WERI-Rb-1 (cell line): ENCODE measurements at regions not wholly inside any gene's neighbourhood (a gene's known extent, or its start where the extent isn't known, plus 50 kb on each side); places are given as distances from the start of the nearest gene placed in this dataset.

Experiments
- DNase-seq: peaks from one replicate; pipeline ENCODE4 v3.0.0-alpha.2; 2020
- H3K27ac ChIP-seq: fragments of 250-450 bp; sonication (Bioruptor Pico); 2 replicates; pipeline ENCODE4 v1.5.1; 2020; ENCODE audit warnings: mild to moderate bottlenecking, moderate library complexity
- H3K27me3 ChIP-seq: fragments of 250-450 bp; sonication (Bioruptor Pico); 2 replicates; pipeline ENCODE4 v1.5.1; 2021; ENCODE audit warnings: mild to moderate bottlenecking, low read depth, moderate library complexity; ENCODE audit not compliant: insufficient read depth, severe bottlenecking
- H3K36me3 ChIP-seq: fragments of 250-450 bp; sonication (Bioruptor Pico); 2 replicates; pipeline ENCODE4 v1.5.1; 2020; ENCODE audit warnings: mild to moderate bottlenecking, moderate library complexity
- H3K4me3 ChIP-seq: 2 replicates; pipeline ENCODE4 v1.5.1; 2011; ENCODE audit warnings: low read depth, mild to moderate bottlenecking, control low read depth, low read length
- H3K9me3 ChIP-seq: fragments of 250-450 bp; sonication (Bioruptor Pico); 2 replicates; pipeline ENCODE4 v1.5.1; 2021; ENCODE audit warnings: mild to moderate bottlenecking, moderate library complexity; ENCODE audit not compliant: severe bottlenecking
- TF ChIP-seq, protein P1 (sequence below): IDR thresholded peaks from 2 replicates; pipeline ENCODE4 v1.5.1; 2011; ENCODE audit warnings: low read depth, mild to moderate bottlenecking, control low read depth, inconsistent platforms, low read length

DNA sequence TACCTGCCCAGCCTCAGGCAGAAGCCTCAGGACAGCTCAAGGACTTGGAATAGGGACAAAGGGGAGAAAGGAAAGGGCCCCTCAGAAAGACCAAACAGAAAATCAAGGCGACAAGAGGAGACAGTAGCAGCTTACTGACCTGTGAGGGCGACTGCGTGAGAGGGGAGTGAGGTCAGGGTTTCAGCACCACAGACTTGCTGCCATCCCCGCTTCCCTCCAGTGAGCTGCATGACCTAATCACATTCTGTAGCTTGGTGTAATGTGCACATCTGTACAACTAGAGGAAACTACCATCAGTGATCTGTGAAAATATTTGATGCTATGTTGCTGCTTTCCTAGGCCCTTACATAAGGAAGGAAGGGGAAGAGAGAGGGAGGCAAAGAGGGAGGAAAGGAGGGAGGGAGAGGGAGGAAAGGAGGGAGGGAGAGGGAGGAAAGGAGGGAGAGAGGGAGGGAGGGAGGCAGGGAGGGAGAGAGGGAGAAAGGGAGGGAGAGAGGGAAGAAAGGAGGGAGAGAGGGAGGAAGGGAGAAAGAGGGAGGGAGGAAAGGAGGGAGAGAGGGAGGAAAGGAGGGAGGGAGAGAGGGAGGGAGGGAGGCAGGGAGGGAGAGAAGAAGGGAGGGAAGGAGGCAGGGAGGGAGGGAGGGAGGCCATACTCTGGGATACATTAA, 404.9 kb upstream of the CDH5 start:
- TF ChIP-seq, protein P1, sequence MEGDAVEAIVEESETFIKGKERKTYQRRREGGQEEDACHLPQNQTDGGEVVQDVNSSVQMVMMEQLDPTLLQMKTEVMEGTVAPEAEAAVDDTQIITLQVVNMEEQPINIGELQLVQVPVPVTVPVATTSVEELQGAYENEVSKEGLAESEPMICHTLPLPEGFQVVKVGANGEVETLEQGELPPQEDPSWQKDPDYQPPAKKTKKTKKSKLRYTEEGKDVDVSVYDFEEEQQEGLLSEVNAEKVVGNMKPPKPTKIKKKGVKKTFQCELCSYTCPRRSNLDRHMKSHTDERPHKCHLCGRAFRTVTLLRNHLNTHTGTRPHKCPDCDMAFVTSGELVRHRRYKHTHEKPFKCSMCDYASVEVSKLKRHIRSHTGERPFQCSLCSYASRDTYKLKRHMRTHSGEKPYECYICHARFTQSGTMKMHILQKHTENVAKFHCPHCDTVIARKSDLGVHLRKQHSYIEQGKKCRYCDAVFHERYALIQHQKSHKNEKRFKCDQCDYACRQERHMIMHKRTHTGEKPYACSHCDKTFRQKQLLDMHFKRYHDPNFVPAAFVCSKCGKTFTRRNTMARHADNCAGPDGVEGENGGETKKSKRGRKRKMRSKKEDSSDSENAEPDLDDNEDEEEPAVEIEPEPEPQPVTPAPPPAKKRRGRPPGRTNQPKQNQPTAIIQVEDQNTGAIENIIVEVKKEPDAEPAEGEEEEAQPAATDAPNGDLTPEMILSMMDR = no peak

DNA sequence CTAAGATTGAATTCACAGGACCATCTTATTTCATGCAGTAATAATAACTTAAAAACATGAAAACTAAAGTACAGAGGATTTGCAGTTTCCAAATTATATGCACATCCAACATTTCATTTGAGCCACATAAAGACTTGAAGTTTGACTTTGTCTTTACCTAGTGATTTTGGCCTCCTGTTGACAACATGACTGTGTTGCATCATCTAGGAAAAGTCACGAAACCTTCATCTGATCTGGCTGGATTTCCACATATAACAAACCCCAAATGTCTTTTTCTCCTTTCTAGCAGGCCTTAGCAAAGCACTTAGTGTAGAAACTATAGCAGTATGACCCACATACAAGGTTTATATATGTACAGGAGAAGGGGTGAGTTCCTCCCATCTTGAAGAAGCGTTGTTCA, 406.5 kb upstream of the CDH5 start:
- Histone ChIP-seq H3K27ac (no peak overlapping the region), H3K27me3 (no peaks in the 10 kb centered on the region), H3K4me3 (no peak overlapping the region), H3K9me3 (no peaks in the 10 kb centered on the region), H3K36me3 (no peaks in the 10 kb centered on the region)
- DNase-seq = no peak
- TF ChIP-seq, protein P1 = no peak

More for the DNA sequence above, 404.9 kb upstream of the CDH5 start:
- H3K27ac ChIP-seq = no peak overlapping the region
- no peaks in the 10 kb centered on the region for H3K9me3 ChIP-seq
- no peak for DNase-seq
- no peaks in the 10 kb centered on the region for H3K36me3 ChIP-seq
- H3K27me3 ChIP-seq = no peaks in the 10 kb centered on the region
- no peak overlapping the region for H3K4me3 ChIP-seq

DNA sequence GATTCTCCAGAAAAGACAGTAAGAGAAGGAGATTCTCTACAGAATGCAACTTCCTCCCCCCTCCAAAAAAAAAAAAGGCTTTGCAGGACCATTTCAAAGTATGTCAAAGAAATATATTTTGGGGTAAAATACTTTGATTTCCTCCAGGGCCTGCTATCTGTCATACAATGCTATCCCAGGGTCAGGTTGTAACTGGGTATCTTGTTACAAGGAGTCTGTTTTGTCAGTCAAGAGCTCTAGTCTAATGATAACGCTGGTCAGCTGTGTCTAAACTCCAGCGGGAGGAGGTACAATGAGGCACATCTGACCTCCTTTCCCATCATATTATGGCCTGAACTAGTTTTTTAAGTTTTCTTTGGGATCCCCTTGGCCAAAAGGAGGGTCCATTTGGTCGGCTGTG, 408.4 kb upstream of the CDH5 start:
- no peaks in the 10 kb centered on the region for H3K27me3 ChIP-seq
- no peak overlapping the region for H3K27ac ChIP-seq
- H3K36me3 ChIP-seq = no peaks in the 10 kb centered on the region
- no peak for DNase-seq
- H3K9me3 ChIP-seq = no peaks in the 10 kb centered on the region
- TF ChIP-seq, protein P1 = no peak
- H3K4me3 ChIP-seq = no peak overlapping the region

DNA sequence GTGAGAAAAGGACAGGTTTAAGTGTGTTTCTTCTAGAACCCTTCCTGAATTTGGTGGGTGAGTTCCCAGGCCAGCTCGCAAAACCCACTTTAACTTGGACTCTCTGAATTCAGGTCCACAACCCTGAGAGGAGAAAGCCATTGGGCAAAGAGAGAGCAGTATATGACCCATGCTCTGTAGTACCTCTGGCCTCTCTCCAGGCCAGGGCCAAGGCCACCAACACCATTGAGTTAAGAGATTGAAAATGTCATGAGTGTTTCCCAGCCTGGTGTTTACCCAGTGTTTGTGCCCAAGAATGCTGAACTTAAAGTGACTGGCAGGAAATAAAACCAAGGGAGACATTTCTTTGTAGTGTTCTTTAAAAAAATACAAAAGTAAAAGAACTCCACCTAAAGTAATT, 410.4 kb upstream of the CDH5 start:
- H3K27ac ChIP-seq = no peak overlapping the region
- no peak for DNase-seq
- TF ChIP-seq, protein P1 = no peak
- no peaks in the 10 kb centered on the region for H3K36me3 ChIP-seq
- H3K27me3 ChIP-seq = no peaks in the 10 kb centered on the region
- H3K4me3 ChIP-seq = no peak overlapping the region
- H3K9me3 ChIP-seq = no peaks in the 10 kb centered on the region

DNA sequence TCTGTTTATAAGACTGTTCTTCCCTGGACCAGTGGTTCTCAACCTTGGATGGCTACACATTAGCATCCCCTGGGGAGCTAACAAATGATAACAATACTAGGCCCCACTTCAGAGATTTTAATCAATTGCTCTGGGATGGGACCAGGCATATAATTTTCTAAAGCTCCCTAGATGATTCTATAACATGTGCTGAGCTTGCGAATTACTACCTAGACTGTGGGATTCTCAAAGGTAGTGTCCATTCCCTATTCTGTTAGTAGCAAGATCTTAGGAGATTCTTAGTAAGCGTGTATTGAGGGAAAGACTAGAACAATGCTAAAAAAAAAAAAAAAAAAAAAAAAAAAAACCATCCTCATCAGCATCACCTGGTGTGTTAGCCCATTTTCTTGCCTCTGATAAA, 412.0 kb upstream of the CDH5 start:
- Histone ChIP-seq H3K36me3 (no peaks in the 10 kb centered on the region), H3K27me3 (no peaks in the 10 kb centered on the region), H3K4me3 (no peak overlapping the region), H3K27ac (no peak overlapping the region), H3K9me3 (no peaks in the 10 kb centered on the region)
- no peak for DNase-seq
- TF ChIP-seq, protein P1 = no peak

DNA sequence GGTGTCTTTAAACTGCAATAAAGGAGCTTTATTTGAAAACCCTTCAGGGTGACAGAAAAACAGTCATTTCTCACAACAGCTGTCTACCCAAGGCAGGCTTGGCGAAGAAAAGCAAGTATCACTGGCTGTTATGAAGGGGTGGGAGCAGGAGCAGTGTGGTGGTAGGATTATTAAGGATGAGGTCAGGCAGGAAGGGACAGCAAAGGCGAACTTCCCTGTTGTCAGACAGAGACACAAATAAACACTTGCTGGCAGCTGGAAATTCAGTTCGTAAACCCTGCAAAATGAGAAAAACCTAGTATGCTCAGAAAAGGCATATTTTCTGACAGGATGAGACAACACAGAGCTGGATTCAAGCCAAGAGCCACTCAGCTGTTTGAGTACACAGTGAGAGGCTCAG, 416.3 kb upstream of the CDH5 start:
- TF ChIP-seq, protein P1 = no peak
- no peaks in the 10 kb centered on the region for H3K27me3 ChIP-seq

More for the DNA sequence above, 416.3 kb upstream of the CDH5 start:
- DNase-seq = no peak
- no peaks in the 10 kb centered on the region for H3K9me3 ChIP-seq
- no peak overlapping the region for H3K4me3 ChIP-seq
- no peaks in the 10 kb centered on the region for H3K36me3 ChIP-seq
- H3K27ac ChIP-seq = no peak overlapping the region
